HepG2 (cell line): ENCODE measurements at regions not wholly inside any gene's neighbourhood (a gene's known extent, or its start where the extent isn't known, plus 50 kb on each side); places are given as distances from the start of the nearest gene placed in this dataset.

Experiments used
- ATAC-seq: fragments of 200-7000 bp; cut with Tn5 transposase; 3 replicates; pipeline ENCODE4 v1.9.1; 2020; ENCODE audit warnings: mild to moderate bottlenecking, moderate library complexity
- BruUV-seq: library from RNA; stranded (reverse); fragments of 400-500 nt; replicated peaks from 2 replicates; lab custom pipeline; 2021; lab: Mats Ljungman, UMichigan
- CTCF ChIA-PET: fragments of 300-600 bp; formaldehyde crosslinking; extraction: SDS; loops from one replicate; lab custom pipeline; 2021; ENCODE audit warnings: low total read pairs, inconsistent platforms, low intra/inter-chr PET ratio; lab: Yijun Ruan, JAX
- POLR2A ChIA-PET: fragments of 350-600 bp; sonication (Branson Sonifier 250); formaldehyde crosslinking; loops from one replicate; lab custom pipeline; 2020; ENCODE audit warnings: antibody characterized with exemption, inconsistent platforms; lab: Yijun Ruan, JAX
- DNase-seq: peaks from one replicate; pipeline ENCODE4 v3.0.0-alpha.2; 2015; ENCODE audit warnings: low spot score
- FAIRE-seq: peaks from 3 replicates; lab custom pipeline; 2011; peaks lifted over from hg19 to GRCh38; lab: Jason Lieb, UNC
- H2AFZ ChIP-seq: one replicate; pipeline ENCODE4 v1.6.1; 2011; ENCODE audit warnings: low read length, inconsistent platforms
- H3K27ac ChIP-seq: fragments of 300-600 bp; 3 replicates; pipeline ENCODE4 v1.8.0; 2011; ENCODE audit warnings: mixed run types, mild to moderate bottlenecking, mixed read lengths, low read length, inconsistent platforms; ENCODE audit not compliant: insufficient read depth; ENCODE audit errors: extremely low read length
- H3K27me3 ChIP-seq, 2 experiments: fragments of 200-600 bp in 1 of 2; 2 replicates in 1 of 2; 3 replicates in 1 of 2; pipeline versions ENCODE4 v1.6.0 to v1.8.0; 2011; ENCODE audit warnings: low read length in 2 of 2, mild to moderate bottlenecking in 2 of 2, moderate library complexity in 2 of 2, inconsistent platforms in 1 of 2; ENCODE audit not compliant: insufficient read depth in 2 of 2, control insufficient read depth in 1 of 2
- H3K36me3 ChIP-seq, 2 experiments: fragments of 200-600 bp in 1 of 2; replicated peaks in 1 of 2; 2 replicates in 1 of 2; 3 replicates in 1 of 2; pipeline versions ENCODE4 v1.5.1 to v1.8.0; 2011; ENCODE audit warnings: low read length in 2 of 2, inconsistent platforms in 1 of 2; ENCODE audit not compliant: insufficient read depth in 2 of 2, control insufficient read depth in 1 of 2
- H3K4me1 ChIP-seq: 2 replicates; pipeline ENCODE4 v1.5.1; 2012; ENCODE audit warnings: low read length, inconsistent platforms; ENCODE audit not compliant: insufficient read depth
- H3K4me2 ChIP-seq: 2 replicates; pipeline ENCODE4 v1.6.0; 2011; ENCODE audit warnings: low read depth, low read length, inconsistent platforms
- H3K4me3 ChIP-seq, 3 experiments: fragments of 200-600 bp in 1 of 3; sonication (generic), shearing (Covaris generic) in 1 of 3; replicated peaks in 1 of 3; 2 replicates each; pipeline ENCODE4 v1.5.1; 2011 to 2016; ENCODE audit warnings: low read length in 3 of 3, inconsistent platforms in 2 of 3, low read depth in 2 of 3, mild to moderate bottlenecking in 2 of 3, control low read depth in 1 of 3, mixed read lengths in 1 of 3; ENCODE audit not compliant: insufficient read depth in 1 of 3
- H3K79me2 ChIP-seq: one replicate; pipeline ENCODE4 v1.6.1; 2011; ENCODE audit warnings: low read length, inconsistent platforms; ENCODE audit not compliant: insufficient read depth
- H3K9ac ChIP-seq: 2 replicates; pipeline ENCODE4 v1.6.0; 2011; ENCODE audit warnings: mild to moderate bottlenecking, low read depth, low read length, inconsistent platforms; ENCODE audit not compliant: insufficient read depth
- H3K9me3 ChIP-seq: 2 replicates; pipeline ENCODE4 v1.5.1; 2012; ENCODE audit warnings: mild to moderate bottlenecking, low read length
- H4K20me1 ChIP-seq: 2 replicates; pipeline ENCODE4 v1.6.0; 2011; ENCODE audit warnings: inconsistent platforms, mild to moderate bottlenecking, low read length, moderate library complexity; ENCODE audit not compliant: insufficient read depth
- CENPX ChIP-seq: sonication (generic); formaldehyde crosslinking; IDR thresholded peaks from 2 replicates; pipeline ENCODE4 v1.9.0; 2021; ENCODE audit warnings: mild to moderate bottlenecking, missing genetic modification reagents, moderate library complexity
- IKZF1 ChIP-seq: fragments of 450-650 bp; IDR thresholded peaks from 2 replicates; pipeline ENCODE4 v1.7.1; 2016
- KDM3A ChIP-seq: IDR thresholded peaks from 2 replicates; pipeline ENCODE4 v1.6.1; 2018; ENCODE audit warnings: low read depth, missing compliant biosample characterization
- SRSF1 ChIP-seq: fragments of 200-400 bp; formaldehyde crosslinking; optimal IDR thresholded peaks from 2 replicates; pipeline ENCODE3; 2017; ENCODE audit warnings: mild to moderate bottlenecking, low read depth, low read length, moderate library complexity
- ZNF124 ChIP-seq: sonication (generic); formaldehyde crosslinking; IDR thresholded peaks from 2 replicates; pipeline ENCODE4 v1.4.0; 2020; ENCODE audit warnings: missing genetic modification reagents
- ZNF253 ChIP-seq: sonication (generic); formaldehyde crosslinking; IDR thresholded peaks from 2 replicates; pipeline ENCODE4 v1.8.0; 2022; ENCODE audit warnings: mild to moderate bottlenecking, missing genetic modification reagents, borderline replicate concordance
- WGBS: methylation state at CpG from one replicate; pipeline ENCODE4 v1.1.6; 2017; ENCODE audit warnings: low lambda C conversion rate; 5-methylcytosine and 5-hydroxymethylcytosine counted together
- in situ Hi-C: cut with HindIII; loops from 2 replicates; pipeline ENCODE4 v1.10.0; 2017; ENCODE audit warnings: low pct_unique_long_range_greater_than_20kb; ENCODE audit not compliant: extremely low pct_ligation_motif_present
- intact Hi-C: fragments of 100-400 bp; cut with micrococcal nuclease; formaldehyde crosslinking; loops from one replicate; pipeline ENCODE4 v1.10.0; 2022; ENCODE audit not compliant: unreplicated experiment
- TF ChIP-seq, protein P1 (sequence below), 2 experiments: fragments of 450-650 bp in 1 of 2; sonication (generic) in 1 of 2; formaldehyde crosslinking in 1 of 2; IDR thresholded peaks; 2 replicates each; pipeline versions ENCODE4 v1.6.1 to v1.8.0; 2016 to 2022; ENCODE audit warnings: antibody characterized with exemption in 1 of 2, mild to moderate bottlenecking in 1 of 2, missing genetic modification reagents in 1 of 2

DNA sequence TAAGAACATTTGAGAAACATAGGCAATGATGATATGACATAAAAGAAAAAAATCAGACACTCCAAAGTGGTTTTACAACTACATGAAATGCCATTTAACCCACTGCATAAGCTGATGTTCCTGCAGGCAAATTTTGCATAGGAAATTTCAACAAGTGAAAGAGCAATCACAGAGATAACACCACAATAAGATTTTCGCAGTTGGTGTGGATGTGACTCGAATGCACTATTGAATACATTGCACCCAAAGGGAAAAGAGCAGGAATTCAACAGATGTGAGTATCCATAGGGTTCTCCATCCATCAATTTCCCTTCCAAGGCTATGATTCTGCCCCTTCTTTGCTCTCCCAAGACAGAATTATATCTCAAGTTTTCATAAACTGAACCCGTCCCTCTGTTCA is 456.1 kb downstream of the RAP2B start:
- TF ChIP-seq ZNF253 (CRISPR knock-in tag) = no peak
- no peak for TF ChIP-seq SRSF1
- Histone ChIP-seq H3K4me2 (no peak overlapping the region), H3K79me2 (no peaks in the 10 kb centered on the region), H3K27ac (no peak overlapping the region), H3K9ac (no peak overlapping the region), H3K36me3 (no peaks in the 10 kb centered on the region), H3K4me3 (no peak overlapping the region), H3K9me3 (no peaks in the 10 kb centered on the region), H3K27me3 (no peaks in the 10 kb centered on the region), H2AFZ (no peak overlapping the region), H4K20me1 (no peaks in the 10 kb centered on the region), H3K4me1 (no peaks in the 10 kb centered on the region)
- intact Hi-C loops (no loop called here), in situ Hi-C loops (no loop called here)
- no peak for ATAC-seq
- no peak for DNase-seq
- no peak for FAIRE-seq
- WGBS = 3% methylated on average over 3 of the region's 3 CpGs
- ChIA-PET CTCF (no interaction called here), POLR2A (no interaction called here)
- BruUV-seq = no TSS peak

DNA sequence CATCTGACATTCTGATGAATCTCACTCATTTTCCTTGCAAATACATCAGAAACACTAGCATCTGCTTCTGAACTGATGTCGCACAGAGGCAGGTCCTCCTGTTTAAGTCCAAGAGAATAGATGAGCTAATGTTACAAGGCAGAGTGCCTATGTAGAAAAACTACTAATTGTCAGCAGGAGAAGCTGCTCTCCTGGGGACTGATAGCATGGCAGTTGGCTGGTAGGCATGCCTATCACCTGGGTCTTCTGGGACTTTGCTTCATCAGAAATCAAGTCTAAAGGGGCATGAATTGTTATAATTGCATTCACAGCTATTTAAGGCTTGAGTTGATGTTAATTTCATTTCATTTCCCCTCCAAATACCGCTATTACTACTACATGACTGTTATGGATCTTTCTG is 457.2 kb downstream of the RAP2B start:
- Histone ChIP-seq H3K9ac (no peak overlapping the region), H3K79me2 (no peaks in the 10 kb centered on the region), H3K27ac (no peak overlapping the region), H4K20me1 (no peaks in the 10 kb centered on the region), H3K36me3 (no peaks in the 10 kb centered on the region), H3K4me3 (no peak overlapping the region), H2AFZ (no peak overlapping the region), H3K9me3 (no peaks in the 10 kb centered on the region), H3K4me2 (no peak overlapping the region), H3K4me1 (no peaks in the 10 kb centered on the region), H3K27me3 (no peaks in the 10 kb centered on the region)
- in situ Hi-C loops = no loop called here
- BruUV-seq = no TSS peak
- FAIRE-seq = no peak
- ChIA-PET POLR2A (no interaction called here), CTCF (no interaction called here)
- intact Hi-C loops = no loop called here
- 23% methylated on average over 2 of the region's 2 CpGs for WGBS
- DNase-seq = no peak
- ATAC-seq = no peak
- TF ChIP-seq, protein P1, sequence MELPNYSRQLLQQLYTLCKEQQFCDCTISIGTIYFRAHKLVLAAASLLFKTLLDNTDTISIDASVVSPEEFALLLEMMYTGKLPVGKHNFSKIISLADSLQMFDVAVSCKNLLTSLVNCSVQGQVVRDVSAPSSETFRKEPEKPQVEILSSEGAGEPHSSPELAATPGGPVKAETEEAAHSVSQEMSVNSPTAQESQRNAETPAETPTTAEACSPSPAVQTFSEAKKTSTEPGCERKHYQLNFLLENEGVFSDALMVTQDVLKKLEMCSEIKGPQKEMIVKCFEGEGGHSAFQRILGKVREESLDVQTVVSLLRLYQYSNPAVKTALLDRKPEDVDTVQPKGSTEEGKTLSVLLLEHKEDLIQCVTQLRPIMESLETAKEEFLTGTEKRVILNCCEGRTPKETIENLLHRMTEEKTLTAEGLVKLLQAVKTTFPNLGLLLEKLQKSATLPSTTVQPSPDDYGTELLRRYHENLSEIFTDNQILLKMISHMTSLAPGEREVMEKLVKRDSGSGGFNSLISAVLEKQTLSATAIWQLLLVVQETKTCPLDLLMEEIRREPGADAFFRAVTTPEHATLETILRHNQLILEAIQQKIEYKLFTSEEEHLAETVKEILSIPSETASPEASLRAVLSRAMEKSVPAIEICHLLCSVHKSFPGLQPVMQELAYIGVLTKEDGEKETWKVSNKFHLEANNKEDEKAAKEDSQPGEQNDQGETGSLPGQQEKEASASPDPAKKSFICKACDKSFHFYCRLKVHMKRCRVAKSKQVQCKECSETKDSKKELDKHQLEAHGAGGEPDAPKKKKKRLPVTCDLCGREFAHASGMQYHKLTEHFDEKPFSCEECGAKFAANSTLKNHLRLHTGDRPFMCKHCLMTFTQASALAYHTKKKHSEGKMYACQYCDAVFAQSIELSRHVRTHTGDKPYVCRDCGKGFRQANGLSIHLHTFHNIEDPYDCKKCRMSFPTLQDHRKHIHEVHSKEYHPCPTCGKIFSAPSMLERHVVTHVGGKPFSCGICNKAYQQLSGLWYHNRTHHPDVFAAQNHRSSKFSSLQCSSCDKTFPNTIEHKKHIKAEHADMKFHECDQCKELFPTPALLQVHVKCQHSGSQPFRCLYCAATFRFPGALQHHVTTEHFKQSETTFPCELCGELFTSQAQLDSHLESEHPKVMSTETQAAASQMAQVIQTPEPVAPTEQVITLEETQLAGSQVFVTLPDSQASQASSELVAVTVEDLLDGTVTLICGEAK (IDR thresholded peaks at IDR 0.05) = no peak
- TF ChIP-seq, protein P1 (CRISPR knock-in tag; IDR thresholded peaks at IDR 0.05) = no peak
- TF ChIP-seq IKZF1 (no peak), ZNF124 (CRISPR knock-in tag) (no peak), KDM3A (CRISPR knock-in tag) (no peak), CENPX (CRISPR knock-in tag) (no peak)
